ENCODE measurements at regions not wholly inside any gene's neighbourhood (a gene's known extent, or its start where the extent isn't known, plus 50 kb on each side); places are given as distances from the start of the nearest gene placed in this dataset.

DNA sequence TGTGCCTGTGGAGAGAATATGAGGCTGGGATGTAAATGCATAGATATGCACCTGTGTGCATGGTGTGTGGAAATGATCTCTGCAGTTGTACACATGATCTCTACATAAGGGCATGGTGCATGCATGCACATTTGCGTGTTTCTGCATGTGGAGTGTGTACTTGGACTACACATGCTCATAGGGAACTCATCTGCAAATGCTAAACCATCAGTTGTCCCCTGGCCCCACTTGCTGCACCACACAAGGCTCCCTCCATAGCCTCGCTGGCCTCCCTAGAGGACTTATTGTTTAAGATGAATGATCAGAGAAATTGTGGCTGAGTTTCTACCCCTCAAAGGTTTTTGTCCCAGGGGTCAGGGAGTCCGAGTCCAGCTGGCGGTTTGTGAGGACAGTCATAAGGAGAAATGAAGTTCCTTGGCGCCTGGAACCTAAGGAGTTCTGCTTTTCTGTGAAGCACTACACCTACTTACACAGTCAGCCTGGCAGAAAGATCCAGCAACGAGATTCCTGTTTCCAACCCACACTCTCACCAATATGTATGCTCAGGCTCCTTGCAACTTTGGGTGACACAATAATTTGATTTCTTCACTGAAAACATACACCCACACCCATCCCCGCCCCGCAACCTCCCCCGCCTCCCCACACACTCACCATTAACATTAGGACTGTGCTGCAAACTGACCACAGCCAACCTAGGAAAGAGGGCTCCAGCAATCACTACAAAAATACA, 79.9 kb upstream of the CPEB4 start:
- no peak for DNase-seq
- in situ Hi-C loops (cut with MboI; ENCODE audit: low pct_unique_long_range_greater_than_20kb, low sequenced_read_pairs) = no loop called here

DNA sequence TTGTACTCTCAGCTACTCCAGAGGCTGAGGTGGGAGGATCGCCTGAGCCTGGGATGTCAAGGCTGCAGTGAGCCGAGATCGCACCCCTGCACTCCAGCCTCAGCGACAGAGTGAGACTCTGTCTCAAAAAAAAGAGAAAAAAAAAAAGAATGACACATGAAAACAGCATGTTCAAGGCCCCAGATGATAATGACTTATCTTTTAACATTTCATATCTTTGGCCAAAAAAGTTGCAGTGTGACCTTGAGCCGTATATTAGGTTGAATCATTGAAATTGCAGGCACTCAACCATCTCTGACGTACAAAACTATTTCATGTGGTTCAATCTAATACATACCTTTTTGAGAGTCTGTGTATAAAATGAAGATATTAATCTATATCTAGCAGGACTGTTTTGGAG, 79.1 kb upstream of the CPEB4 start:
- no peak for DNase-seq
- in situ Hi-C loops (cut with MboI; ENCODE audit: low pct_unique_long_range_greater_than_20kb, low sequenced_read_pairs) = no loop called here

DNA sequence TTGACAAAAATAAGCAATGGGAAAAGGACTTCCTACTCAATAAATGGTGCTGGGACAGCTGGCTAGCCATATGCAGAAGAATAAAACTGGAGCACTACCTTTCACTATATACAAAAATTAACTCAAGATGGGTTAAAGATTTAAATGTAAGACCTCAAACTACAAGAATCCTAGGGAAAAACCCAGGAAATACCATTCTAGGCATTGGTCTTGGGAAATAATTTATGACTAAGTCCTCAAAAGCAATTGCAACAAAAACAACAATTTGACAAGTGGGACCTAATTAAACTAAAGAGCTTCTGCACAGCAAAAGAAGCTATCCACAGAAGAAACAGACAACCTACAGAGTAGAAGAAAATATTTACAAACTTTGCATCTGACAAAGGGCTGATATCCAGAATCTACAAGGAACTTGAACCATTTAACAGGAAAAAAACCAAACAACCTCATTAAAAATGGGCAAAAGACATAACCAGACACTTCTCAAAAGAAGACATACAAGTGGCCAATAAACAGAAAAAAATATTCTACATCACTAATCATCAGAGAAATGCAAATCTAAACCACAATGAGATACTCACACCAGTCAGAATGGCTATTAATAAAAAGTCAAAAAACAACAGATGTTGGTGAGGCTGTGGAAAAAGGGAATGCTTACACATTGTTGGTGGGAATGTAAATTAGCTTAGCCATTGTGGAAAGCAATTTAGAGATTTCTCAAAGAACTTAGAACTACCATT, 75.2 kb upstream of the CPEB4 start:
- no peak for DNase-seq
- in situ Hi-C loops (cut with MboI; ENCODE audit: low pct_unique_long_range_greater_than_20kb, low sequenced_read_pairs) = no loop called here

DNA sequence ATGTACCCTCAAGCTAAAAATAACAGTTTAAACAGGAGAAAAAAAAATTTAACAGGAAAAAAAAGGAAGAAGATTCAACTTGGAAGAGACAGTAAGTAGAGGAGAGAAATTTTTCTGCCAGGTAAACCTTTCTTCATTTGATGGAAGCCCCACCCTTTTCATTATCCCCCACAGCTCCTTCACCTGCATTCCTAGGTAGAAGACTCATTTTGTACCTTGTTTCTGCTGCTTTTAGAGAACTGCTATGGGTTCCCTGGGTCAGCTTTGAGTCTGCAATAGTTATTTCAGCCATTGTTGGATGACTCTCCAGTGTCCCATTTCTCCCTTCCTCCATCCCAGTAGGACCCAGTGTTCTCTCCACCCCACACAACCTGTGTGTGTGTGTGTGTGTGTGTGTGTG, 74.1 kb upstream of the CPEB4 start:
- no peak for DNase-seq
- in situ Hi-C loops (cut with MboI; ENCODE audit: low pct_unique_long_range_greater_than_20kb, low sequenced_read_pairs) = no loop called here

DNA sequence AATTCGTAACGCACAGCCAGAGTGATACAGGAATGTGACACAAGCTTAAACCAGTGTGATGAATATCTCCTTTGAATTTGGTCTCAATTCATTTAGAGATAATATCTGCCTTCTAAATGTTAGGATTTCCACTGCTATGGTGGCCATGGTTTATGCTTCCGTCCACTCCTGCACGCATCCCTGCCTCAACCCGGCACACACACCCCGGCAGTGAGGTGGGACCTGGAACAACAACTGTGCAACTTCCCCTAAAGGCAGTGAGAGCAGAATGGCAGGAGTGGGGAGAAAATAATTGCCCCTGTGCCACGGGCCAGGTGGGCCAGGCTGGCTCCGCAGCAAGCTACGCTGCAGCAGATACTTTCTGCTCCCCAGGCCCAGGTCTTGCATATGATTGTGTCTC, 72.6 kb upstream of the CPEB4 start:
- in situ Hi-C loops (cut with MboI; ENCODE audit: low pct_unique_long_range_greater_than_20kb, low sequenced_read_pairs) = no loop called here

DNA sequence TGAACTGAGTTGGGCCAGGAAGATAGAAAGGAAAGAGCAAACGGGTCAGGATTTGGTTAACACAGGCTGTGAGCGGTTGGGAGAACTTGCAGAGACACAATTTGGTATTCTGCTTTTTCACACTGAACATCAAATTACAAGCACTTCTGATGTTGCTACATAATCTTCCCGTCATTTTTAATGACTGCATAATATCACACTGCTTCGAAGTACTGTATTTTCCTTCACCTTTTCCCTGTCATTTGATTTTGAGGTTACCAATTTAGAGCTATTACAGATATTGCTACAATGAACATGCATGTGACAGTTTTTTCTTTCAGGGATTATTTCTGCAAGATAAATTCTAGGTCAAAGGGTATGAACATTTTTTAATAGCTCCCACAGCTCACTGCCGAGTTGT, 71.4 kb upstream of the CPEB4 start:
- DNase-seq = no peak
- in situ Hi-C loops (cut with MboI; ENCODE audit: low pct_unique_long_range_greater_than_20kb, low sequenced_read_pairs) = no loop called here

More for the DNA sequence above, 72.6 kb upstream of the CPEB4 start:
- no peak for DNase-seq

DNA sequence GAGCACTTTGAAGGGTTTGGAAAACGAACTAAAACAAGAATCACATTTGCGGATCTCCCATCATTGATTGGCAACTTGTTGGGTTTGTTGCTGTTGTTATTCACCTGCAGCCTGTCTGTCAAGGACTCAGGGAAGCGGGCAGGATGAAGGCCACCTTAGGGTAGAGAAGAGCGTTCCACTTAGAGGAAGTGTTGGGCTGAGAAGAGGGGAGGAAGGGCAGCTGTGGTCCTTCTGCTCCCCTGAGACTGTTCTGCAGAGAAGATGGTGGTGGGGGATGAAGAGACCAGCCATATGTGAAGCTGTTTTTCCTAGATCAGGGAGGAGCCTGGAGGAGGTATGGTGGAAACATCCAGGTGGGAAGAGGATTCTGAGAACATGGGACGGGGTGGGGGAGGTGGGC, 70.6 kb upstream of the CPEB4 start:
- DNase-seq = no peak
- in situ Hi-C loops (cut with MboI; ENCODE audit: low pct_unique_long_range_greater_than_20kb, low sequenced_read_pairs) = no loop called here

DNA sequence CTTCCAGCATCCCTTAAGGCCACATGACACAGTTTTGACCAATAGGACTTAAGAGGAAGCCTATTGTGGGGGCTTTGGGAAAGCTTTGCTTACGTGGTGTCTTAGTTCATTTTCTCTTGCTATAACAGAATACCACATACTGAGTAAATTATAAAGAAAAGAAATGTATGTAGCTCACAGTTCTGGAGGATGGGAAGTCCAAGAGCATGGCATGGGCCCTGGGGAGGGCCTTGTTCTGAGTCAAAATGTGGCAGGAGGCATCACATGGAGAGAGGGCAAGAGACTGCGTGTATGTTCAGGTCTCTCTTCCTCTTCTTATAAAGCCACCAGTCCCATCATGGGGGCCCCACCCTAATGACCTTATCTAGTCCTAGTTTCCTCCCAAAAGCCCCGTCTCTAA, 68.6 kb upstream of the CPEB4 start:
- in situ Hi-C loops (cut with MboI; ENCODE audit: low pct_unique_long_range_greater_than_20kb, low sequenced_read_pairs) = no loop called here
- DNase-seq = no peak

DNA sequence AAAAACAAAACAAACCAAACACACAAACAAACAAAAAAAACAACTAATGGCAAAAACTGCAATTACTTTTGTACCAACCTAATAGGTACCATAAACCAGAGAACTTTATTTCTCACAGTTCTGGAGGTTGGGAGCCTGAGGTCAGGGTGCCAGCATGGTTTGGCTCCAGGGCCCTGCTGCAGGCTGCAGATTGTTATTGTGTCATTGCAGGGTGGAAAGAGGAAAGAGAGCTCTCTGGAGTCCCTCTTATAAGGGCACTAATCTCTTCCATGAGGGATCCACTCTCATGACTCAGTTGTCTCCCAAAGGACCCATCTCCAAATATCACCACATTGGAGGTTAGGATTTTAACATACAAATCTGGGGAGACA, 64.9 kb upstream of the CPEB4 start:
- in situ Hi-C loops (cut with MboI; ENCODE audit: low pct_unique_long_range_greater_than_20kb, low sequenced_read_pairs) = no loop called here
- no peak for DNase-seq

DNA sequence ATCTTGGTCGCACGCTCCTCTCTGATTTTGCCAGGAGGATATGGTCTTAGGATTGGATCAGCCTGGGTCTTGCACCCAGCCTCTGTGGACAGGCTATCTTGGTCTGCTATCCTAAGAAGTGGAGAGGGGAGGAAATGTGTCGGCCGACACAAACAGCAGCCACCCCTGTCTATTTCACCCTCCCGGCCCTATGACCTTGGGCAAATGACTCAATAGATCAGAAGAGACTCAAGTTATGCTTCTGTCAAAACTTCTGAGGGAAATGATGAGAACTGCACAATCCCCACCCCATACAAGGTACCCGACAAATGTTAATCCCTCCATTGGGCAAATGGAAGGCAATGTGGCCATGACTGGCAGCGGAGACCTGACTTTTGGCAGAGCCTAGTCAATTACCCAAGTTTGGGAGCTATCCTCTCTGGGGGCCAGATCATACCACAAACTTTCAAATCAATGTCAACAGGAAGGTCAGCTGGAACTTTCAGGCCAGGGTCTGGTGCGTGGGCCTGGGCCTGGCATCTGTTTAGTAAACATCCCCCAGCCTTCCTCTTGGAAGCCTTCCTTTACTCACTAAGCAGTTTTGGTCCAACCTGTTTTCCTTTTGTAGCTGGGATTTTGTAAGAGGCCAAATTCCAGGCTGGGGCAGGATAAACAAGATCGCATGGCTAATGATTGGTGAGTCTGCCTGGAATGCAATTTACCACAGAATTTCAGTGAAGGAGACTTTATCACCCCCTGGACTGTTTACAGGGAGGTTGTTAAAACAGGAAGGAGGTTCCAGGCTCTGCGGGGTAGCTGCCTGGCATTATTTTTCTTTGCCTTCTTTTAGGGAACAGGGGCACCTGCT, 64.2 kb upstream of the CPEB4 start:
- in situ Hi-C loops (cut with MboI; ENCODE audit: low pct_unique_long_range_greater_than_20kb, low sequenced_read_pairs) = no loop called here
- DNase-seq = no peak

DNA sequence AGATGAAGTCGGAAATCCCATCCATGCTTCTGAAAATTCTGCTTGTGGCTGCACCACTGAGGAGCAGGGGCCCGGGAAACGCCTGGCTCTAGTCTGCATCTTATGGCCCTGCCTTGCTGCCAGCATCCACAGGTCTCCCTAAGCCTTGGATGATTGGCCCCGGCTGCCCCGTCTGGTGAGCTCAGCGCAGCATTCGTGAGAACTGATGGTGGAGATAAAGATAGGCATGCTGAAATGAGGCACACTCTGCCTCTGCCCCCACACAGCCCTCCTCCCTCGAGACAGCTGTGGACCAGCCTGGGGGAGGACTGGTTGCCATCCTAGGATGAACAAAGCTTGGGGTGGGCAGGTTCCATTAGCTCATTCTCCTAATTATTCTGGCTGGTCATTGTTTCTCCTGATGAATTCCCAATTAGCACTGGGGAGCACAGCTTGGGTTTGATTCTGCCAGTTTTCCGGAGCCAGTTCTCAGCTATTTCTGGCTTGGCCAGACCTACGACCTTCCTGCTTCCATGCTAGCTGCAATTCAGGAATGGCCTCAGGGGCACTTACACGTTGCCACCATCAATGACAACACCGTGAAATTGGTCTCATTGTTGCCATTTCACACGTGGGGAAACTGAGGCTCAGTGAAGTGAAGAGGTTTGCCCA, 62.8 kb upstream of the CPEB4 start:
- in situ Hi-C loops (cut with MboI; ENCODE audit: low pct_unique_long_range_greater_than_20kb, low sequenced_read_pairs) = no loop called here
- no peak for DNase-seq

DNA sequence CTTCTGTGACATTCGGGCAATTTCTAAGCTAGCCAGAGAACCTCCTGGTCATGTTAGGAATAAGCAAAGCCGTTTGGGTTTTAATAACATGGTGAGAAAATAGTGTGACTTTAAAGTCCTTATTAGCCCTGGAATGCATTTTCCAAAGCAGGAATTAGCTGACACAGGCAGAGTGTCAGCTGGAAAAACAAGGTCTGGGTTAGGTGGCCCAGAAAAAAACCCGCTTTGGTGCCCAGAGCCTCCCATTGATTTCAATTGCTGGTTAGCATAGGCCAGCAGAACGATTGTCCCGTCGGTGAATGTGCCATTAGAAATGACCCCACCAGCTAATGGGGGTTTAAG, 62.1 kb upstream of the CPEB4 start:
- DNase-seq = no peak
- in situ Hi-C loops (cut with MboI; ENCODE audit: low pct_unique_long_range_greater_than_20kb, low sequenced_read_pairs) = no loop called here

DNA sequence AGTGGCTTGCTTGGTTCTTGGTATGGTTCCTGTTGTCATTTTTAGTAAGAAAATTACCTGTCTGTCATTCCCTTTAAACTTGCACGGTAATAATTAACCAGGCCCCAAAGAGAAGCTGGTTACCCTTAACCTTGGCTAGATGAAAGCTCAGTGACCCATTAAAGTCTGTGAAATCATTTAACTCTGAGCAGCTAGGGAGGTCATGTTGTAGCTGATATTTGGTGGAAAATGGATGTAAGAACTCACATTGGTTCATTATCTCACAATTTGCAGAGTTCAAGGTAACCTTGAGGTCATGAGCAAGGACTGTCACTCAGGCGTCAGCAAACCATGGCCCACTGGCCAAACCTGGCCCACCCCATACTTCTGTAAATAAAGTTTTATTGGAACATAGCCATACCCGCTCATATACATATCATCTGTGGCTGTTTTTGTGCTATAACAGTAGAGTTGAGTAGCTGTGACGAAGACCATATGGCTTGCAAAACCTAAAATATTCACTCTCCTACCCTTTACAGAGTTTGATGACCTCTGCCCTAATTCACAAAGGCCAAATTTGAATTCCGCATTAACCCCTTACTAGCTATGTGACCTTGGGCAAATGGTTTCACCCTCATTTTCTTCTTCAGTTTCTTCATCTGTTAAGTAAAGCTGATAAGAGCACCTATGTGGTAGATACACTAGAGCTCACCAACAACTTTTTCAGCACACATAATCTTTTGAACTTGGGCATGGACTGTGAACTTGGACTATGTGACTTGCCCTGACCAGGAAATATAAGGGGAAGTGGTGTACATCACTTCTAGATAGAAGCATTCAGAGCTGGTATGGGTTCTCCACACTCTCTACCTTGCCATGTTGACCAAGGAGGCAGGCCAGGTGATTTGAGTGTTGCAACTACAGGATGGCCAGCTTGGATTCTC, 61.5 kb upstream of the CPEB4 start:
- DNase-seq = no peak
- in situ Hi-C loops (cut with MboI; ENCODE audit: low pct_unique_long_range_greater_than_20kb, low sequenced_read_pairs) = no loop called here

DNA sequence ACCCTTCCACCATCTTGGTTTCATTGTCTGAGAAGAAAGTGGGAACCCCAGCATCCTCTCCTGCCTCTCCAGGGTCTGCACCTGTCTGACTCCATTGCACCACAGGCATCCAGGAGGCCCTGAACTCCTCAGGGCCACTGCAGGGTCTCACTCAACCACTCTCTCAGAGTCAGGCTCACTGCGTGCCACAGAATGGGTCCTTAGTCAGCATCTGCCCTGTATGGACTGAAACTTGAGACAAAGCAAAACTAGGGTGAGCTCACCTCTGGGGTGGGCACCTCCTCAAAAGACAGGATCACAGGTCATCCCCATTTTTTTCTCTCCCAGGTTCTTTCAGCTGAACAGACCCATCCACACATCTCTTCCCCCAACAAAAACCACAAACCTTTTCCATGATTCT, 59.2 kb upstream of the CPEB4 start:
- no peak for DNase-seq
- in situ Hi-C loops (cut with MboI; ENCODE audit: low pct_unique_long_range_greater_than_20kb, low sequenced_read_pairs) = no loop called here

DNA sequence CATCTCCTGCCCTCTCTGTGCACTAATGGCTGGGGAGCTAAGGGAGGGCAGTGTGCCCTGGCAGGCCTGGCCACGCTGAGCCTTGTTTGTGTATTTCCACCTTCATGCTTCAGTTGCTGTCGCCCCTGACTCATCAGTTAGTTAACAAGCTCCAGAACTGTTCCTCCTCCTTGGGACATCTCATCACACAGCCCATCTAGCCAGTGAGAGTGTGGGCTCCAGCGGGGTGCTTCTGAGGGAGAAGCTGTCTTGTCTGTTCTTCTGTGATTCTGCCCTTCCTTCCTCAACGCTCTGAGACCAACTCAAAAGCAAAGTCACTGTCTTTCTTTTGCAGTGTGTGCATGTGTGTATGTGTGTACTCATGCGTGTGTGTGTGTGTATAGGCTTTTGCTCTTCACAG, 58.3 kb upstream of the CPEB4 start:
- DNase-seq = no peak
- in situ Hi-C loops (cut with MboI; ENCODE audit: low pct_unique_long_range_greater_than_20kb, low sequenced_read_pairs) = no loop called here

DNA sequence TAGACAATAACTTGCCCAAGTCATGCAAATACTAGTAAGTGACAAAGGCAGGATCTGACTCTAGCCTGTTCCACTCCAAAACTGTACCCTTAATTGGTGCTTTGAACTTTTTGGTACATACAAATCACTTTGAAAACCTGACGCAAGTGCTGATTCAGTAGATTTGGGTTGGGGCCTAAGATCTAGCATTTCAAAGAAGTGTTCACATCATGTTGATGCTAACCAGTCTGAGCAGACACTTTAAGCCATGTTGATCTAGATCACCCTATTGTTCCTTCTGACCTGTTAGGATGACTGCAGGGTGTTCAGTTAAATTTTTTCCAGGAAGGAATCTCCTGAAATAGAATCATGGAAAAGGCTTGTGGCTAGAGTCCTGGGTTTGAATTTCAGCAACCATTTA, 57.7 kb upstream of the CPEB4 start:
- in situ Hi-C loops (cut with MboI; ENCODE audit: low pct_unique_long_range_greater_than_20kb, low sequenced_read_pairs) = no loop called here
- no peak for DNase-seq

DNA sequence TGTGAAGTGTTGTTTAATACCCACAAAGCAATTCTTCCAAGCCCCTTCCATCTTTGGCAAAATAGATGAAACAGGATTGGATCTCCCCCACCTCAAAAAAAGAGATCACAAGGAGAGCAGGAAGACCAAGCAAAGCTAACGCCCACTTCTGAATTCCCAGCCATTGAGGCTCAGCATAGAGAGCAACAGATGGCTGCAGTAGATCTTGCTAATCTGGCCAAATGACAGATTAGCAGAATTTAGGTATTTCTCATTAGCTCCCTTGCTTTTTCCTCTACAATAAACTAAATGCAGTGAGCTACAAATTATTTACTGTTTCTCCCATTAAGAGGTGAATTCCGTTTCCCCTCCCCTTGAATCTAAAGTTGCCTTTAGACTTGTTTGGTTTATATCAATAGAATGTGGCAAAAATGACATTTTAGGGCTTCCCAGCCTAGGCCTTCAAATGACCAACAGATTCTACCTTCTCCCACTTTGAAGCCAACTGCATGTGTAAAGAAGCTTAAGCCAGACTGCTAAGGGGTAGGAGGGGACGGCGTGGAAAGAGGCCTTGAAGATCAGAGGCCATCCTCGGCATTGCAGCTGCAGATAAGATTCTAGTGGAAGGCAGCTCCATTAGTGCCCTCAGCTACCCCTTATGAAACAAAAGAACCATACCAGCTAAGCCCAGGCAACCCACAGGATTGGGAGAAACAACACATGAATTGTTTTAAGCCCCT, 56.8 kb upstream of the CPEB4 start:
- no peak for DNase-seq
- in situ Hi-C loops (cut with MboI; ENCODE audit: low pct_unique_long_range_greater_than_20kb, low sequenced_read_pairs) = no loop called here

DNA sequence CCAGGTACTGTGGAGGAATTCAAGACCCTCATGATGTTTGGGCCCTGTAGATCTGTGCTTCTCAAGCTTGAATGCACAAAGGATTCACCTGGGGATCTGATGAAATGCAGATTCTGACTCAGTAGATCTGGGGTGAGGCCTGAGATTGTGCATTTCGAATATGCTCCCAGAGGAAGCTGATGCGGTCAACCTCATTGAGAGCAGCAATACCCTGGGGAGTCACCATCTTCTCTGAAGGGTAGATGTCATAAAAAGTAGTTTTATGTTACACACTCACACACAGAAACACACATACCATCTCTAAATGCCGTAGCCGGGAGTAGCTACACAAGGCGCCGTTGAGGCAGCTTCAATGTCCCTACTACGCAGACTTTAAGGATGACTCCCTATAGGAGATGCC, 55.8 kb upstream of the CPEB4 start:
- DNase-seq = no peak
- in situ Hi-C loops (cut with MboI; ENCODE audit: low pct_unique_long_range_greater_than_20kb, low sequenced_read_pairs) = no loop called here

Measured in KBM-7 (cell line).